ENCODE measurements at regions not wholly inside any gene's neighbourhood (a gene's known extent, or its start where the extent isn't known, plus 50 kb on each side); places are given as distances from the start of the nearest gene placed in this dataset.

- Histone ChIP-seq H3K27ac (no peak overlapping the region), H3K4me1 (replicated peaks) (no peaks in the 10 kb centered on the region), H3K4me3 (no peak overlapping the region), H3K9me3 (no peaks in the 10 kb centered on the region), H3K36me3 (no peaks in the 10 kb centered on the region), H3K27me3 (replicated peaks; ENCODE audit: insufficient read depth) (no peaks in the 10 kb centered on the region)
- DNase-seq (ENCODE audit: low spot score): peak; percentile 24
- intact Hi-C loops (cut with DNase I): no loop called here
- TF ChIP-seq CTCF (IDR thresholded peaks at IDR 0.05) (no peak), POLR2AphosphoS5 (IDR thresholded peaks at IDR 0.05) (peak; percentile 71), POLR2A (IDR thresholded peaks at IDR 0.05) (no peak)
- WGBS: 12% methylated on average over 3 of the region's 3 CpGs
Observed at GRCh38 chr10:10613656-10614244, 403.9 kb upstream of the CELF2 start.

- WGBS: 91% methylated on average over 2 of the region's 2 CpGs
- no peaks in the 10 kb centered on the region for H3K9me3 ChIP-seq
- intact Hi-C loops (cut with DNase I): no loop called here
- H3K4me1 ChIP-seq (replicated peaks): no peaks in the 10 kb centered on the region
- no peak overlapping the region for H3K4me3 ChIP-seq
- TF ChIP-seq POLR2AphosphoS5 (IDR thresholded peaks at IDR 0.05): no peak
- no peak for TF ChIP-seq POLR2A (IDR thresholded peaks at IDR 0.05)
- no peak for TF ChIP-seq CTCF (IDR thresholded peaks at IDR 0.05)
- no peaks in the 10 kb centered on the region for H3K27me3 ChIP-seq (replicated peaks; ENCODE audit: insufficient read depth)
- no peak for DNase-seq (ENCODE audit: low spot score)
- H3K36me3 ChIP-seq: no peaks in the 10 kb centered on the region
- H3K27ac ChIP-seq: no peak overlapping the region
Observed at GRCh38 chr10:10617686-10618085, 400.0 kb upstream of the CELF2 start.

- H3K4me1 ChIP-seq (replicated peaks): no peaks in the 10 kb centered on the region
- WGBS: 100% methylated on average over 1 of the region's 1 CpG
- H3K9me3 ChIP-seq: no peaks in the 10 kb centered on the region
- no peak overlapping the region for H3K4me3 ChIP-seq
- no peaks in the 10 kb centered on the region for H3K36me3 ChIP-seq
- no peak overlapping the region for H3K27ac ChIP-seq
- intact Hi-C loops (cut with DNase I): no loop called here
- no peak for TF ChIP-seq CTCF (IDR thresholded peaks at IDR 0.05)
- TF ChIP-seq POLR2A (IDR thresholded peaks at IDR 0.05): no peak
- no peak for TF ChIP-seq POLR2AphosphoS5 (IDR thresholded peaks at IDR 0.05)
- no peaks in the 10 kb centered on the region for H3K27me3 ChIP-seq (replicated peaks; ENCODE audit: insufficient read depth)
- DNase-seq (ENCODE audit: low spot score): no peak
Observed at GRCh38 chr10:10618139-10618538, 399.5 kb upstream of the CELF2 start.

GRCh38 chr10:10623958-10624566 lies 393.6 kb upstream of the CELF2 start:
- no peak for DNase-seq (ENCODE audit: low spot score)
- Histone ChIP-seq H3K9me3 (no peaks in the 10 kb centered on the region), H3K4me3 (no peak overlapping the region), H3K36me3 (no peaks in the 10 kb centered on the region), H3K4me1 (replicated peaks) (no peaks in the 10 kb centered on the region), H3K27ac (no peak overlapping the region), H3K27me3 (replicated peaks; ENCODE audit: insufficient read depth) (no peaks in the 10 kb centered on the region)
- intact Hi-C loops (cut with DNase I): no loop called here
- 48% methylated on average over 6 of the region's 6 CpGs for WGBS
- TF ChIP-seq POLR2AphosphoS5 (IDR thresholded peaks at IDR 0.05) (no peak), POLR2A (IDR thresholded peaks at IDR 0.05) (no peak), CTCF (IDR thresholded peaks at IDR 0.05) (no peak)

GRCh38 chr10:10624567-10624962 lies 393.1 kb upstream of the CELF2 start:
- Histone ChIP-seq H3K27ac (no peak overlapping the region), H3K4me3 (no peak overlapping the region), H3K9me3 (no peaks in the 10 kb centered on the region), H3K4me1 (replicated peaks) (no peaks in the 10 kb centered on the region), H3K27me3 (replicated peaks; ENCODE audit: insufficient read depth) (no peaks in the 10 kb centered on the region), H3K36me3 (no peaks in the 10 kb centered on the region)
- no peak for DNase-seq (ENCODE audit: low spot score)
- 77% methylated on average over 8 of the region's 8 CpGs for WGBS
- TF ChIP-seq POLR2AphosphoS5 (IDR thresholded peaks at IDR 0.05) (no peak), CTCF (IDR thresholded peaks at IDR 0.05) (no peak), POLR2A (IDR thresholded peaks at IDR 0.05) (no peak)
- intact Hi-C loops (cut with DNase I): no loop called here
